Islet of Langerhans (tissue), 1 donor: ENCODE measurements at regions not wholly inside any gene's neighbourhood (a gene's known extent, or its start where the extent isn't known, plus 50 kb on each side); places are given as distances from the start of the nearest gene placed in this dataset.
"Not testable (repeated sequence)": the region's sequence is repeated elsewhere in the genome, so short reads cannot be mapped to it uniquely, and the experiment has no call there.

Experiments used
- FAIRE-seq: peaks from one replicate; lab custom pipeline; 2011; peaks lifted over from hg19 to GRCh38; lab: Jason Lieb, UNC

GRCh38 chr1:38662126-38662525 is 197.4 kb downstream of the RRAGC start:
- FAIRE-seq, result no peak

- no peak for FAIRE-seq
Observed at GRCh38 chr1:38658883-38659282, 200.7 kb downstream of the RRAGC start.

- no peak for FAIRE-seq
Observed at GRCh38 chr1:38657873-38658272, 201.7 kb downstream of the RRAGC start.

GRCh38 chr1:38657207-38657840 is 202.2 kb downstream of the RRAGC start:
- no peak for FAIRE-seq

- no peak for FAIRE-seq
Observed at GRCh38 chr1:38656726-38657125, 202.8 kb downstream of the RRAGC start.

GRCh38 chr1:38652217-38652616 is 207.4 kb downstream of the RRAGC start:
- FAIRE-seq, result no peak

GRCh38 chr1:38651669-38652068 is 207.9 kb downstream of the RRAGC start:
- FAIRE-seq, result no peak

GRCh38 chr1:38648417-38648816 is 211.2 kb downstream of the RRAGC start:
- no peak for FAIRE-seq

GRCh38 chr1:38647341-38647740 is 212.2 kb downstream of the RRAGC start:
- FAIRE-seq, result not testable (repeated sequence)

GRCh38 chr1:38644092-38644491 is 215.5 kb downstream of the RRAGC start:
- no peak for FAIRE-seq

GRCh38 chr1:38641661-38642060 is 217.9 kb downstream of the RRAGC start:
- no peak for FAIRE-seq

- FAIRE-seq, result no peak
Observed at GRCh38 chr1:38640371-38640770, 219.2 kb downstream of the RRAGC start.

- FAIRE-seq, result no peak
Observed at GRCh38 chr1:38628241-38628640, 231.3 kb downstream of the RRAGC start.

- FAIRE-seq, result no peak
Observed at GRCh38 chr1:38625939-38626338, 233.6 kb downstream of the RRAGC start.

- FAIRE-seq, result no peak
Observed at GRCh38 chr1:38624336-38625039, 235.1 kb downstream of the RRAGC start.

- FAIRE-seq, result no peak
Observed at GRCh38 chr1:38623529-38623928, 236.0 kb downstream of the RRAGC start.

- FAIRE-seq, result no peak
Observed at GRCh38 chr1:38622197-38622596, 237.4 kb downstream of the RRAGC start.

GRCh38 chr1:38616846-38617245 is 242.7 kb downstream of the RRAGC start:
- FAIRE-seq, result no peak

GRCh38 chr1:38615680-38616079 is 243.9 kb downstream of the RRAGC start:
- no peak for FAIRE-seq

- no peak for FAIRE-seq
Observed at GRCh38 chr1:38614861-38615260, 244.7 kb downstream of the RRAGC start.

- FAIRE-seq, result no peak
Observed at GRCh38 chr1:38613996-38614395, 245.6 kb downstream of the RRAGC start.

- FAIRE-seq, result no peak
Observed at GRCh38 chr1:38612951-38613350, 246.6 kb downstream of the RRAGC start.

- no peak for FAIRE-seq
Observed at GRCh38 chr1:38611664-38612211, 247.8 kb downstream of the RRAGC start.
